A673 (cell line): ENCODE measurements at regions not wholly inside any gene's neighbourhood (a gene's known extent, or its start where the extent isn't known, plus 50 kb on each side); places are given as distances from the start of the nearest gene placed in this dataset.

ENCODE experiments used
- BruUV-seq: library from RNA; stranded (reverse); fragments of 400-500 nt; replicated peaks from 2 replicates; lab custom pipeline; 2021; lab: Mats Ljungman, UMichigan
- CTCF ChIA-PET: fragments of 300-600 bp; sonication (Branson Sonifier 250); formaldehyde crosslinking; loops from one replicate; lab custom pipeline; 2022; ENCODE audit warnings: antibody characterized with exemption; lab: Charles Lee
- POLR2A ChIA-PET: fragments of 300-600 bp; sonication (Branson Sonifier 250); formaldehyde crosslinking; loops from one replicate; lab custom pipeline; 2022; ENCODE audit warnings: antibody characterized with exemption; ENCODE audit not compliant: low non-redundant PET; lab: Charles Lee
- DNase-seq: peaks from one replicate; pipeline ENCODE4 v3.0.0-alpha.2; 2015; ENCODE audit warnings: low spot score
- H3K27ac ChIP-seq: fragments of 200-600 bp; sonication (generic); 2 replicates; pipeline ENCODE4 v1.5.1; 2016; ENCODE audit warnings: mixed run types, low read depth, mild to moderate bottlenecking, mixed read lengths, antibody characterized with exemption, low read length; ENCODE audit not compliant: poor library complexity, severe bottlenecking
- H3K27me3 ChIP-seq: fragments of 200-600 bp; sonication (generic); replicated peaks from 2 replicates; pipeline ENCODE4 v1.6.1; 2017; ENCODE audit warnings: mixed run types, low read depth, mild to moderate bottlenecking, mixed read lengths, antibody characterized with exemption, low read length; ENCODE audit not compliant: insufficient read depth, poor library complexity
- H3K36me3 ChIP-seq: fragments of 200-600 bp; sonication (generic); 2 replicates; pipeline ENCODE4 v1.6.1; 2016; ENCODE audit warnings: mixed run types, mild to moderate bottlenecking, mixed read lengths, antibody characterized with exemption, low read length; ENCODE audit not compliant: insufficient read depth, poor library complexity, severe bottlenecking
- H3K4me1 ChIP-seq: fragments of 200-600 bp; sonication (generic); 2 replicates; pipeline ENCODE4 v1.6.1; 2017; ENCODE audit warnings: mixed run types, mild to moderate bottlenecking, mixed read lengths, antibody characterized with exemption, low read length; ENCODE audit not compliant: insufficient read depth, poor library complexity, severe bottlenecking
- H3K4me3 ChIP-seq: fragments of 200-600 bp; sonication (generic); 2 replicates; pipeline ENCODE4 v1.5.1; 2016; ENCODE audit warnings: low read depth, mixed run types, mild to moderate bottlenecking, mixed read lengths, low read length; ENCODE audit not compliant: poor library complexity, severe bottlenecking
- H3K9me3 ChIP-seq: fragments of 200-600 bp; sonication (generic); 2 replicates; pipeline ENCODE4 v1.6.1; 2016; ENCODE audit warnings: mixed run types, low read depth, mild to moderate bottlenecking, mixed read lengths, antibody characterized with exemption, low read length; ENCODE audit not compliant: poor library complexity, severe bottlenecking
- CTCF ChIP-seq: fragments of 300-800, 200-600 bp; sonication (generic); conservative IDR thresholded peaks from 2 replicates; pipeline ENCODE4 v1.5.1; 2017; ENCODE audit warnings: low read depth, mild to moderate bottlenecking, antibody characterized with exemption, low read length, moderate library complexity, mixed read lengths
- EZH2 ChIP-seq: fragments of 200-600 bp; sonication (generic); IDR thresholded peaks from 2 replicates; pipeline ENCODE4 v1.6.1; 2017; ENCODE audit warnings: borderline replicate concordance, low read depth, mild to moderate bottlenecking, mixed read lengths, antibody characterized with exemption, low read length; ENCODE audit not compliant: poor library complexity, severe bottlenecking
- intact Hi-C: fragments of 100-400 bp; cut with micrococcal nuclease; formaldehyde crosslinking; loops from one replicate; pipeline ENCODE4 v1.10.0; 2022; ENCODE audit not compliant: unreplicated experiment

- intact Hi-C loops: no loop called here
- H3K27me3 ChIP-seq: no peaks in the 10 kb centered on the region
- no TSS peak for BruUV-seq
- H3K9me3 ChIP-seq: no peaks in the 10 kb centered on the region
- H3K4me3 ChIP-seq: no peak overlapping the region
- TF ChIP-seq CTCF (no peak), EZH2 (no peak)
- CTCF ChIA-PET: no interaction called here
- no peaks in the 10 kb centered on the region for H3K4me1 ChIP-seq
- H3K36me3 ChIP-seq: no peaks in the 10 kb centered on the region
- no peak for DNase-seq
- H3K27ac ChIP-seq: no peak overlapping the region
- POLR2A ChIA-PET: no interaction called here
Observed at GRCh38 chrX:113539599-113540356, 699.1 kb upstream of the AMOT start.

DNA sequence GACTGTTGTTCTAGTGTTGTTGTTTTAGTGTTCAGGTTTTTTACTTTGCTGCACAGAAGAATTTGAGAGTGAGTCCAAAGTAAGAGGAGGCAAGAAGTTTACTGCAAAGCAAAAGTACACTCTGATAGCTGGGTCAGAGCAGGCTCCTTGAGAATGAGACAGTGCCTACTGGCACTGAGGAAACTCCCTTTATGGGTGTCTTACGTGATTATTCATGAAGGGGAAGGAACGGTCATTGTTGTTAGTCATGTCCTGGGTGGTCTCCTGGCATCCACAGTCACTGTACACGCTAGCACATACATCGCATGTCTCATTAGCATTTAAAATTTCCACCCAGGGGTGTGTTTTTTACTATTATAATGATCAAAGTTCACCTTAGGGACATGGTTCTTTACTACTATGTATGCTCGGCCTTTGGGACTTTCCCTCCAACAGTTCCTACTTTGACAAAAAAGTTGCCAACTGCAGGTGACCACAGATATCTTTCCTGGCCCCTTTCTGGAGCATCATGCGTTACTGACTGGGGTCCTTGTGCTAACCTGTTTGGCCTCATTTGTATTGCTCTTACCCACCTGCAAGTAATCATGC lies 688.9 kb upstream of the AMOT start:
- no peak for DNase-seq
- H3K4me3 ChIP-seq: no peak overlapping the region
- H3K27ac ChIP-seq: no peak overlapping the region
- peaks cover 5% of the 10 kb centered on the region for H3K9me3 ChIP-seq
- no peak for TF ChIP-seq EZH2
- no peak for TF ChIP-seq CTCF
- ChIA-PET POLR2A (no interaction called here), CTCF (interaction anchor here (0.6 kb wide), 1 partner anchor 15 kb away, joined by 5 read pairs; no protein-coding TSS in a partner anchor)
- BruUV-seq: no TSS peak
- intact Hi-C loops: no loop called here
- no peaks in the 10 kb centered on the region for H3K36me3 ChIP-seq
- H3K4me1 ChIP-seq: no peaks in the 10 kb centered on the region
- H3K27me3 ChIP-seq: no peaks in the 10 kb centered on the region

DNA sequence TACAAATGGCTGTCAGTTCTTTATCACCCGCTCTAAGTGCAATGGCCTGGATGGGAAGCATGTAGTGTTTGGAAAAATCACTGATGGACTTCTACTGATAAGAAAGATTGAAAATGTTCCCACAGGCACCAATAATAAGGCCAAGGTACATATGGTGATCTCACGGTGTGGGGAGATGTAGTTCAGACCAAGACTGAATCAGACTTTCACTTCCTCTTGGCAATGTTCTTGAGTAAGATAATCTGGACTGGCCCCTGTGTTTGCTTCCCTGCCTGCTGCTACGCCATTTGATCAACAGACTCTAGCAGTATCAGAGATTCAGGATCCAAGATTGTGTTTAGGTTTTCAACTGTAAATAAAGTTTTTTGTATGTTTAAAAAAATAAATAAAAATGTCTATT lies 682.2 kb upstream of the AMOT start:
- Histone ChIP-seq H3K4me3 (no peak overlapping the region), H3K36me3 (no peaks in the 10 kb centered on the region), H3K4me1 (no peaks in the 10 kb centered on the region), H3K9me3 (no peaks in the 10 kb centered on the region), H3K27me3 (no peaks in the 10 kb centered on the region), H3K27ac (no peak overlapping the region)
- no TSS peak for BruUV-seq
- POLR2A ChIA-PET: no interaction called here
- CTCF ChIA-PET: no interaction called here
- no peak for DNase-seq
- intact Hi-C loops: no loop called here
- TF ChIP-seq EZH2 (no peak), CTCF (no peak)
